Psoas muscle (tissue), 7 donors: ENCODE measurements at regions not wholly inside any gene's neighbourhood (a gene's known extent, or its start where the extent isn't known, plus 50 kb on each side); places are given as distances from the start of the nearest gene placed in this dataset.
"Not testable (repeated sequence)": the region's sequence is repeated elsewhere in the genome, so short reads cannot be mapped to it uniquely, and the experiment has no call there.

Source experiments
- ATAC-seq, 4 donors: fragments of 200-7000 bp; cut with Tn5 transposase; one replicate each; pipeline ENCODE4 v1.9.1; 2020; ENCODE audit warnings: moderate library complexity in 3 of 4, mild to moderate bottlenecking in 2 of 4
- DNase-seq, 2 donors: peaks; one replicate each; pipeline ENCODE4 v3.0.0-alpha.2; 2020
- H3K27ac ChIP-seq: fragments of 200-600 bp; one replicate; pipeline ENCODE4 v1.8.0; 2022
- H3K27me3 ChIP-seq, 3 donors: fragments of 200-600 bp in 1 of 3; one replicate each; pipeline versions ENCODE4 v1.6.1 to v1.8.0; 2013 to 2022; ENCODE audit warnings: low read length in 2 of 3, mild to moderate bottlenecking in 2 of 3, moderate library complexity in 1 of 3; ENCODE audit not compliant: insufficient read depth in 3 of 3
- H3K36me3 ChIP-seq, 2 donors: fragments of 200-600 bp in 1 of 2; one replicate each; pipeline versions ENCODE4 v1.6.1 to v1.8.0; 2013 to 2022; ENCODE audit warnings: low read depth in 1 of 2, mild to moderate bottlenecking in 1 of 2, moderate library complexity in 1 of 2; ENCODE audit not compliant: insufficient read depth in 1 of 2
- H3K4me1 ChIP-seq: fragments of 200-600 bp; one replicate; pipeline ENCODE4 v1.8.0; 2022
- H3K4me3 ChIP-seq: fragments of 200-600 bp; one replicate; pipeline ENCODE4 v1.8.0; 2022; ENCODE audit warnings: mild to moderate bottlenecking
- H3K9me3 ChIP-seq: fragments of 200-600 bp; one replicate; pipeline ENCODE4 v1.8.0; 2022
- CTCF ChIP-seq: fragments of 200-600 bp; IDR thresholded peaks from one replicate; pipeline ENCODE4 v1.8.0; 2022; ENCODE audit warnings: antibody characterized with exemption
- WGBS, 3 donors: extraction: QIAGEN DNeasy Blood & Tissue Kit; methylation state at CpG; one replicate each; pipeline versions ENCODE4 v1.1.6 to v1.1.7; 2013; 5-methylcytosine and 5-hydroxymethylcytosine counted together
- intact Hi-C, 2 donors: fragments of 100-400 bp; cut with DNase I; formaldehyde crosslinking; loops; one replicate each; pipeline versions ENCODE4 v1.11.0 to v1.14.2; 2022
- donor health status: healthy with polysubstance abuse.
- donor health status: DM: no; HTN: no; CAD: no; lungs with moderate emphysema.
- donor health status: Bipolar disorder and iron deficiency.
- donor health status: healthy.
- donor health status: DM: yes; HTN: yes; CAD: no.
- donor health status: DM: no; HTN: no; CAD: no.
- donor health status: DM: yes; HTN: yes; CAD: no.

- 67 to 77% (median 69%) methylated on average over 4 of the region's 4 CpGs for WGBS, 3 donors
- H3K36me3 ChIP-seq: no peaks in the 10 kb centered on the region
- no peaks in the 10 kb centered on the region for H3K9me3 ChIP-seq
- no peaks in the 10 kb centered on the region for H3K4me1 ChIP-seq
- intact Hi-C loops: no loop called here
- TF ChIP-seq CTCF: no peak
- H3K27me3 ChIP-seq: peaks cover 0 to 3% (median 0%) of the 10 kb centered on the region in 3 donors
- no peak overlapping the region for H3K27ac ChIP-seq
- H3K4me3 ChIP-seq: no peak overlapping the region
- no peak for DNase-seq
- no peak for ATAC-seq
These were observed 59.1 kb upstream of the DHRS4 start for GRCh38 chr14:23894362-23895052.

GRCh38 chr14:23895053-23895419 lies 58.5 kb upstream of the DHRS4 start:
- intact Hi-C loops: no loop called here
- TF ChIP-seq CTCF: no peak
- Histone ChIP-seq H3K27me3 (peaks cover 0 to 3% (median 0%) of the 10 kb centered on the region in 3 donors), H3K4me3 (no peak overlapping the region), H3K4me1 (no peaks in the 10 kb centered on the region), H3K36me3 (no peaks in the 10 kb centered on the region), H3K9me3 (no peaks in the 10 kb centered on the region), H3K27ac (no peak overlapping the region)
- DNase-seq (no peak), ATAC-seq (no peak)
- 82 to 89% (median 87%) methylated on average over 1 of the region's 1 CpG for WGBS, 3 donors

GRCh38 chr14:23895480-23895879 lies 58.1 kb upstream of the DHRS4 start:
- Histone ChIP-seq H3K9me3 (no peaks in the 10 kb centered on the region), H3K4me3 (no peak overlapping the region), H3K27me3 (peaks cover 0 to 3% (median 0%) of the 10 kb centered on the region in 3 donors), H3K36me3 (no peaks in the 10 kb centered on the region), H3K27ac (no peak overlapping the region), H3K4me1 (no peaks in the 10 kb centered on the region)
- WGBS, 3 donors: 55 to 68% (median 61%) methylated on average over 3 of the region's 3 CpGs
- no peak for TF ChIP-seq CTCF
- no peak for DNase-seq
- intact Hi-C loops: no loop called here
- ATAC-seq: no peak

GRCh38 chr14:23896609-23897153 lies 56.9 kb upstream of the DHRS4 start:
- H3K4me3 ChIP-seq: no peak overlapping the region
- peaks cover 0 to 3% (median 0%) of the 10 kb centered on the region in 3 donors for H3K27me3 ChIP-seq
- H3K36me3 ChIP-seq: no peaks in the 10 kb centered on the region
- intact Hi-C loops: no loop called here
- ATAC-seq: no peak
- H3K4me1 ChIP-seq: no peaks in the 10 kb centered on the region
- WGBS, 3 donors: 28 to 39% (median 36%) methylated on average over 5 of the region's 5 CpGs
- H3K9me3 ChIP-seq: no peaks in the 10 kb centered on the region
- H3K27ac ChIP-seq: no peak overlapping the region
- TF ChIP-seq CTCF: no peak
- no peak for DNase-seq

GRCh38 chr14:23897291-23897690 lies 56.3 kb upstream of the DHRS4 start:
- H3K4me3 ChIP-seq, intact Hi-C loops, DNase-seq, H3K27me3 ChIP-seq, H3K36me3 ChIP-seq, ATAC-seq, H3K9me3 ChIP-seq, H3K4me1 ChIP-seq, H3K27ac ChIP-seq: not testable (repeated sequence)
- 76 to 81% (median 79%) methylated on average over 2 of the region's 2 CpGs for WGBS, 3 donors

- H3K9me3 ChIP-seq, H3K4me3 ChIP-seq, H3K4me1 ChIP-seq, H3K27me3 ChIP-seq, ATAC-seq, H3K27ac ChIP-seq, DNase-seq, intact Hi-C loops, H3K36me3 ChIP-seq: not testable (repeated sequence)
- 88 to 92% (median 91%) methylated on average over 15 to 20 of the region's 20 CpGs for WGBS, 3 donors
These were observed 55.2 kb upstream of the DHRS4 start for GRCh38 chr14:23898359-23898758.
